ENCODE measurements at regions not wholly inside any gene's neighbourhood (a gene's known extent, or its start where the extent isn't known, plus 50 kb on each side); places are given as distances from the start of the nearest gene placed in this dataset.
A peak's percentile ranks its signal among the peaks of the same experiment; 100 is the strongest.
"Not testable (repeated sequence)": the region's sequence is repeated elsewhere in the genome, so short reads cannot be mapped to it uniquely, and the experiment has no call there.

DNA sequence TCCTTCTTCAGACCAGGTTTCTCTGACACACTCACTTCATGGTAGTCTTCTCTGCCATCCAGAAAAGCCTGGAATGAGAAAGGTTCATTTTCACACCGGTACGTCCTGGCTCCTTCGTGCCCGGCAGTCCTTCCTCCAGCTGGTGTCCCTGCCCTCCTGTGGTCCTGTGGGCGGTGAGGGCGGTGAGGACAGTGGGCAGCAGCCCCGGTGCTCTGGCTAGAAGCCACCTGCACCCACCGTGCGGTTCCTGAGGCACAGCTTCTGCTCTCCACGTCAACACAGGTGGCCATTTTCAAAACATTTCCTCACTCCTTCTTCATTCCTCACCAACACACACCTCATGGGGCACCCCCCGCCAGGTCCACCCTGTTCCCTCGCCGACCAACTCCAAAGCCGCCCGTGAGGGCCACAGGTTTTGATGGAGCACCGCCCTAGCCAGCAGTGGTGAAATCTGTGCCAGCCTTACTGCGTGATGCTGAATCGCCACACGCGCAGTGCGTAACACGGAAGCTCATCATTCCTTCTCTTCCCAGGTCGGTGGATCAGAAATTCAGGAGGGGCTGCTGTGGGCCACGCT lies 251.4 kb upstream of the RNF32 start:
- DNase-seq (ENCODE audit: insufficient read length) (no peak), FAIRE-seq (no peak)
- TF ChIP-seq POLR2AphosphoS5 (IDR thresholded peaks at IDR 0.05; ENCODE audit: low read depth, low read length) (no peak), TAF1 (IDR thresholded peaks at IDR 0.05; ENCODE audit: borderline replicate concordance, low read depth, low read length) (no peak)

DNA sequence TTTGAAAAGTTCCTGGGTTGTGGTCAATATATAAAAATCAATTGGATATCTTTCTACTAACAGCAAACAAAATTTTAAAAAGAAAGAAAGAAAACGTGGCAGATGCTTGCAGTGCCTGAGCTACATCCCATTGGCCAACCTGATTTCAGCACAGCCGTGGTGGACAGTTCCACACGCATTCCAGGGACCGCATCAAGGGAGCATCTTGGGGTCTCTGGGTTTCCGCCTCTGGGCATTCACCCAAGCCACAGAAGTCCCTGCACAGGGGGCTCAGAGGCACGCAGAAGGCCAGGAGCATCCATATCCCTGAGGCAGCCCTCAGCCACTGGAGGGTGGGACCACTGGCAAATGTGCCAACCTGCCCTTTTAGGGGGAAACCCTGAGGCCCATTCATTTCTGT lies 254.5 kb upstream of the RNF32 start:
- DNase-seq (ENCODE audit: insufficient read length) (no peak), FAIRE-seq (no peak)
- TF ChIP-seq POLR2A (IDR thresholded peaks at IDR 0.05; ENCODE audit: low read depth, low read length) (no peak), POLR2AphosphoS5 (IDR thresholded peaks at IDR 0.05; ENCODE audit: low read depth, low read length) (no peak), TAF1 (IDR thresholded peaks at IDR 0.05; ENCODE audit: borderline replicate concordance, low read depth, low read length) (no peak)

DNA sequence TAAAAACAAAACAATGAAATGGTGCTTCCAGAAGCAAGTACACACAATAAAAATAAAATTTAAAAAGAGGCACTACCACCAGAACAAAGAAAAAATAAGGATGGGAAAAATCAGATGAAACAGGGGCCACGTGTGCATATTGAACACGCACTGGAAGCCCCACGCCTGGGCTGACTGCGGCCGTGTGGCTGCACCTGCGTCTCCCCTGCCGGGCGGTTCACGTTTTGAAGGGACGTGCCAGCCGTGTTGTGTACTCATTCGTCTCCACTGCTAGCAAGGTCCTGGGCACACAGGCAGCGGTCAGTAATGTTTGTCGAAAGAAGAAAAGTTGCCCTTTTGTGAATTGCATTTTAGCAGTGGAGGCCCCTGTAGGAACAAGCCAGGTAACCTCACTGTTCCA lies 255.9 kb upstream of the RNF32 start:
- FAIRE-seq, result no peak
- no peak for TF ChIP-seq POLR2AphosphoS5 (IDR thresholded peaks at IDR 0.05; ENCODE audit: low read depth, low read length)
- TF ChIP-seq TAF1 (IDR thresholded peaks at IDR 0.05; ENCODE audit: borderline replicate concordance, low read depth, low read length), result no peak
- TF ChIP-seq POLR2A (IDR thresholded peaks at IDR 0.05; ENCODE audit: low read depth, low read length), result no peak
- DNase-seq (ENCODE audit: insufficient read length), result no peak

DNA sequence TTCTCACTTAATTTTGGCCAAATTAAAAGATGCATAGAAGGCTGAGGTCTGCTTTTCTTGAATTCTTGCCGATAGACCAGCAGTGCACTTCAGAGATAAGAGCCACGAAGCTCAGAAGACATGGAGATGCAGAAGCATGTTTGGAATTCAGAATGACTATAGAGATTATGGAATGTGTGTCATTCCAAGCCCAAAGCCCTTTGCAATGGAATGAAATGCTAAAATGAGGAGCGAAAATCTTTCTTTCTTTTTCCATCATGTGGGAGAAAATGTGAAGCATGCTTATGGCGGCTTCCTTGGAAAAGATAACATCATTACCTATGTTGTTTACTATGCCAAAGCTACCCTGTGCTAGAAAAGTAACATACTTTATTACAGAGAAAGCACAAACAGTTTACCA lies 257.0 kb upstream of the RNF32 start:
- DNase-seq (ENCODE audit: insufficient read length) (no peak), FAIRE-seq (no peak)
- no peak for TF ChIP-seq POLR2AphosphoS5 (IDR thresholded peaks at IDR 0.05; ENCODE audit: low read depth, low read length)
- no peak for TF ChIP-seq TAF1 (IDR thresholded peaks at IDR 0.05; ENCODE audit: borderline replicate concordance, low read depth, low read length)
- no peak for TF ChIP-seq POLR2A (IDR thresholded peaks at IDR 0.05; ENCODE audit: low read depth, low read length)

DNA sequence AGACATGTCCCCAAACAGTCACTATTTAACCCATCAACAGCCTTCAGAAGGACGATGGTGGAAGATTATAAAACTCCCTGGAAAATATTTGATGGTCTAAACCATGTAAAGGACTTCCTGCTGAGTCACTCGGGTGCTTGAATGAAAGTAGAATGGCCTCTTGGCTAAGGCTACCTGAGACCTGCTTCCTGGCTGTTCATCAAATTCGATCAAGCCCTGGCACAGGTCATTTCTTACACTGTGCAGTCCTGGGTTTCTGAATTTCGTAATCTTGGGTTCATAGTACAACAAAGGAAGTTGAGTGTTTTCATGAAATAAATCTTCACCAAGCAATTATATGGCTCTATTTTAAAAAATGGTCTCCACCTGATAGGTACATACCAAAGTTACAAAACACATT lies 260.3 kb upstream of the RNF32 start:
- DNase-seq (ENCODE audit: insufficient read length) (no peak), FAIRE-seq (no peak)
- no peak for TF ChIP-seq POLR2AphosphoS5 (IDR thresholded peaks at IDR 0.05; ENCODE audit: low read depth, low read length)
- no peak for TF ChIP-seq POLR2A (IDR thresholded peaks at IDR 0.05; ENCODE audit: low read depth, low read length)
- TF ChIP-seq TAF1 (IDR thresholded peaks at IDR 0.05; ENCODE audit: borderline replicate concordance, low read depth, low read length), result no peak

DNA sequence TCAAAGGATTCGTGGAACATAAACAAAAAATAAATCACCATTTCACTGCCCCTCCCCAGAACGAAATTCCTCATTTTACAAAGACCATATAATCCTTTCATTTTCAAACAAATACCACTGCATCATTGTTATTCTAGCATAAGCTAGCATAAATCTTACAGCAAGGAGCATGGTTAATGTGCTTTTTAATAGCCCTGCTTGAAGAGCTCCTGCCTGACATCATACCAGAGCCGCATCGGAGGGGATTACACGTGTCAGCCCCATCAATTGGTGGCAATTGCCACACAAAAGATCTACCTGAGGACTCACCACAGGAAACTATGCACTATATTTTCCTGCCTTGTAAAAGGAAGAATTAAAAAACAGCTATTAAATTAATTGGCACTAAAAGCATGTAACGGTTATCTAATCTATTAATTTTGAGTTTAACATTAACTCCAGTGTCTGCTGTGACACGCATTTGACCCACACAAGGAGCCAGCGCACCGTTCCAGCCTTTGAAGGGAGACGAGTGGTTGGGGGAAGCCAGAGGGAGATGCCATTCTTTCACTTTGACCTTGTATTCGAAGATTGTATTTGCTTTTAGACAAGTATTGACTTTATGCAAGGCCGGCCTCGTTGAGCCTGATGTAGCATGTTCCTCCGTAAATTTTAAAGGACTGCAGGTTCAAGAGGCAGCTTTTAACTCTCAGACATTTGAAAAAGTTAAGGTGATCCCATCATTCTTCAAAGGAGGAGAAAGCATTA lies 261.1 kb upstream of the RNF32 start:
- DNase-seq (ENCODE audit: insufficient read length) (no peak), FAIRE-seq (no peak)
- TF ChIP-seq POLR2A (IDR thresholded peaks at IDR 0.05; ENCODE audit: low read depth, low read length) (no peak), POLR2AphosphoS5 (IDR thresholded peaks at IDR 0.05; ENCODE audit: low read depth, low read length) (no peak), TAF1 (IDR thresholded peaks at IDR 0.05; ENCODE audit: borderline replicate concordance, low read depth, low read length) (no peak)

DNA sequence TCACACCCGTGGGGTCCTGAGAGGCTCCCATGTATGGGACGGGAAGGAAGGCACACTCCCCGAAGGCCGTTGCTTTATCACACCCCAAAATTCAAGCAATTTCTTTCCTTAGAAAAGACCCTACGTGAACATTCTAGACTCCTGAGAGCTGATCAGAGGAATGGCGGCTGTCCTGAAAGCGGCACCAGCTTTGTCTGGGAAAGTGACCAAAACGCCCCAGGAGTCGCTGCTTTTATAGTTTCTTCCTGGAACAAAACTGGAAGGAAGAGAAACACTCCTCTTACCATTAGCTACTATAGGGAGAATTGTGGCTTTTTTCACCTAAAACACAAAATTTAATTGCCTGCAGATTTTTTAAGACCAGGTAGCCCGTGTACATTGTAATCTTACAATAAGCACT lies 261.8 kb upstream of the RNF32 start:
- TF ChIP-seq POLR2A (IDR thresholded peaks at IDR 0.05; ENCODE audit: low read depth, low read length) (no peak), POLR2AphosphoS5 (IDR thresholded peaks at IDR 0.05; ENCODE audit: low read depth, low read length) (no peak), TAF1 (IDR thresholded peaks at IDR 0.05; ENCODE audit: borderline replicate concordance, low read depth, low read length) (no peak)
- no peak for FAIRE-seq
- no peak for DNase-seq (ENCODE audit: insufficient read length)

DNA sequence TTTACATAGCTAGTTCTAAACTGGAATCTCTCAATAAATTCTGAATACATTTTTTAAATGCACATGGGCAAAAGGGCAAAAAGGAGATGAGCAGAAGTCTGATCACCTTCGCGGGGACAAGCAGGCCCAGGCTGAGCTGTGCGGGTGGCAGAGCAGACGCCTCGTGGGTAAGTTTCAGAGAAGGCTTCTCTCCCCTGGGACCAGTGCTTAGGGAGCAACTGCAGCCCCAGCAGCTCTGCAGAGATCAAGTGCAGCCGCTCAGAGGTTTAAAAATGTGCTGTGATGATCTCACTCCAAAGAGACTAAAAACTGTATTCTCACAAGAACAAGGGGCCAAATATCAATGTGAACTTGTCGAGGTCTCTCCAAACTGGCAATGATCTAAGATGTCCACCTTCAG lies 264.3 kb upstream of the RNF32 start:
- no peak for FAIRE-seq
- DNase-seq (ENCODE audit: insufficient read length), result no peak
- TF ChIP-seq POLR2A (IDR thresholded peaks at IDR 0.05; ENCODE audit: low read depth, low read length) (no peak), POLR2AphosphoS5 (IDR thresholded peaks at IDR 0.05; ENCODE audit: low read depth, low read length) (no peak), TAF1 (IDR thresholded peaks at IDR 0.05; ENCODE audit: borderline replicate concordance, low read depth, low read length) (no peak)

DNA sequence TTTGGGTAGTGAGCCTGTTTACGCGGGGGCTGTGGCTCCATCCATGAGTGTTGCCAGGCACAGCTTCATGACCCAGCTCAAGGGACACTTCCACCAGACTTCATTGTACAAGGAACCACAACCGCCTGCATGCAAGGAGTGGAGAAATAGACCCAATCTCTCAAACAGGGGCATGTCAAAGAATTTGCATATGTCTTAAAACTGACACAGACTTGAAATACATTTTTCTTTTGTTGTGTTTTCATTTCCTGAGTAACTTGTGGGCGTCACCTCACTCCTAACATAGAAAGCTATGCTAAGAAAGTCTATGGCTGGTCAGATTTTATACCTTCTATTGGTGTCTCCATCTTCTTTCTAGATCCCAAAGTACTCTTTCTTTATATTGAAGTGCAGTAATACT lies 266.2 kb upstream of the RNF32 start:
- FAIRE-seq (peak; percentile 27), DNase-seq (ENCODE audit: insufficient read length) (no peak)
- TF ChIP-seq POLR2AphosphoS5 (IDR thresholded peaks at IDR 0.05; ENCODE audit: low read depth, low read length), result no peak
- no peak for TF ChIP-seq TAF1 (IDR thresholded peaks at IDR 0.05; ENCODE audit: borderline replicate concordance, low read depth, low read length)
- no peak for TF ChIP-seq POLR2A (IDR thresholded peaks at IDR 0.05; ENCODE audit: low read depth, low read length)

DNA sequence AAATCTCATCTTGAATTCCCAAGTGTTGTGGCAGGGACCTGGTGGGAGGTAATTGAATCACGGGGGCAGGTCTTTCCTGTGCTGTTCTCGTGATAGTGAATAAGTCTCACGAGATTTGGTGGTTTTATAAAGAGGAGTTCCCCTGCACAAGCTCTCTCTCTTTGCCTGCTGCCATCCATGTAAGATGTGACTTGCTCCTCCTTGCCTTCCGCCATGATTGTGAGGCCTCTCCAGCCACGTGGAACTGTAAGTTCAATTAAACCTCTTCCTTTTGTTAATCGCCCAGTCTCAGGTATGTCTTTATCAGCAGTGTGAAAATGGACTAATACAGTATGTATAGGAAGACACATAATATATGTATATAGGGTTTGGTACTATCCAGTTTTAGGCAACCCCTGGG lies 270.6 kb upstream of the RNF32 start:
- FAIRE-seq, result not testable (repeated sequence)

DNA sequence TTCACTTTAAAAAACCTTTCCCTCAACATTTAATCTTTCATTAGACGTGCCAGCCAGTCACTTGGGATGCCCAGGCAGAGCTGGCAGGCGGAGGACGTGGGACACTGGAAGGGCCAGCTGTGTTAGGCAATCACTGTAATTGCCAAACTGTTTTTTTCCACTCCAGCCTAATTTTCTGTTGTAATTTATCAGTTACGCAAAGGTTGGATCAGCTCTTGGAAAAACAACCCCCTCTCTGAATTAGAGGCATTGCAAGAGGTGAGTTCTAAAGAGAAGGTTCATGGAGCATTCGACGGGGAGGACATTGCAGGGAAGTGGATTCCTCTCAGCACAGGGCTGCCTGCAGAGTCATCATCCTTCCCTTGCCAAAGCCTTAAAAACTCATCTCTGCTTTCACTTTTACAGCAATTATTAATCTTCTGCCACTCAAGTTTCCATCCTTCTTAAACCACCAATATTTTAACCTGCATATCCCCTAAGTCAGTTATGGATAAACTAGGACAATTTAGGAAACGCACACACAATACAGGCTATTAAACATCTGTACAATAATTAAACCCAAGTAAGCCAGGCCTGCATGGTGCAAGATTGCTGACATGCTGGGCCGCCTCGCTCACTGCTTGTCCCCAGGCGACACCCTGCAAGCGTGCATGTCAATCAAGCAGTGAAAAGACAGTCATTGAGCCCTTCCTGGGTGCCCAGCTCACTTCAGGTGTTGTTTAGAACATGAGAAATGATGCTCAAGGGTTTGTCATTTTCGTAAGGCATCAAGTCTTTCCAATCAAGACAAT lies 272.3 kb upstream of the RNF32 start:
- no peak for DNase-seq (ENCODE audit: insufficient read length)
- TF ChIP-seq POLR2AphosphoS5 (IDR thresholded peaks at IDR 0.05; ENCODE audit: low read depth, low read length), result no peak
- no peak for TF ChIP-seq TAF1 (IDR thresholded peaks at IDR 0.05; ENCODE audit: borderline replicate concordance, low read depth, low read length)
- no peak for TF ChIP-seq POLR2A (IDR thresholded peaks at IDR 0.05; ENCODE audit: low read depth, low read length)
- no peak for FAIRE-seq

More for the DNA sequence above, 270.6 kb upstream of the RNF32 start:
- DNase-seq (ENCODE audit: insufficient read length), result not testable (repeated sequence)

DNA sequence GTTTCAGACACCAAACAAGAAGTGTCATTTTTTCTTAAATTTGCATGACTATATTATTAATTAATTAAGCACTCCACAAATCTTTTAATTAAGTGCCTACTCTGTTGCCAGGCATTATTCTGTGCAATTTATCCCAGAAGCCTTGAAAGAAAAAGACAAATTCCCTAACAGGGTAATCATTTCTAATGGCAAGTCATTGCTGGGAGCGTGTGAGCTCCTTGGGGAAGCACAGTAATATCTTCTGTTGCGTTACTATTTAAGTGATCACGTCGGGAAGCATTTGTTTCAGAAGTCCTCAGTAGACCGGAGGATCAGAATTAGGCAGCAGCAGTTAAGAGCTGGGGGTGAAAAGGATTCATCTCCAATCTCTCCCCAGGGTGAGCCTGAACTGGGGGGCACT lies 276.8 kb upstream of the RNF32 start:
- no peak for DNase-seq (ENCODE audit: insufficient read length)
- no peak for FAIRE-seq
- TF ChIP-seq POLR2A (IDR thresholded peaks at IDR 0.05; ENCODE audit: low read depth, low read length) (no peak), POLR2AphosphoS5 (IDR thresholded peaks at IDR 0.05; ENCODE audit: low read depth, low read length) (no peak), TAF1 (IDR thresholded peaks at IDR 0.05; ENCODE audit: borderline replicate concordance, low read depth, low read length) (no peak)

All from GM12892 (cell line).